ENCODE measurements at regions not wholly inside any gene's neighbourhood (a gene's known extent, or its start where the extent isn't known, plus 50 kb on each side); places are given as distances from the start of the nearest gene placed in this dataset.

DNA sequence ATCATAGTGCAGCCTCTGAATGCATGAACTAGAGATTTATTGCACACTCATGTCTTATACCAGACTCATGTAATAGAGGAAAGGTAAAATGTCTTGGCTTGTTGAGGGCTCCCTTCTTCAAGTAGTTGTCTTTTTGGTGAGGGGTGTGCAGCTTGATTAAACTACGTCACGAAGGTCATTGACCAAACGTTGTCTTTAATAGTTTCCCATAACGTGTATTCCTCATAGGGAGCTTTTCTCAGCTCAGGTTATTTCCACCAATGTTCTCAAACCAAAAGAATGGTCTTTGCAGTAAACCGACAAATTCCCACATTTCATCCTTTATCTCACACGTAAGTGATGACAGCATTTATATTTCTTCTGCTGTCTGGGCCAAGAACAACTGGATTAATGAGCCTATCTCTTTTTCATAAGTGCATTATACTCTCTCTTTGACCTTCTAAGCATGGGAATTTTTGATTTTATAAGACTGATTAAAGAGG, 547.7 kb upstream of the ZEB2 start:
- no peak for DNase-seq

DNA sequence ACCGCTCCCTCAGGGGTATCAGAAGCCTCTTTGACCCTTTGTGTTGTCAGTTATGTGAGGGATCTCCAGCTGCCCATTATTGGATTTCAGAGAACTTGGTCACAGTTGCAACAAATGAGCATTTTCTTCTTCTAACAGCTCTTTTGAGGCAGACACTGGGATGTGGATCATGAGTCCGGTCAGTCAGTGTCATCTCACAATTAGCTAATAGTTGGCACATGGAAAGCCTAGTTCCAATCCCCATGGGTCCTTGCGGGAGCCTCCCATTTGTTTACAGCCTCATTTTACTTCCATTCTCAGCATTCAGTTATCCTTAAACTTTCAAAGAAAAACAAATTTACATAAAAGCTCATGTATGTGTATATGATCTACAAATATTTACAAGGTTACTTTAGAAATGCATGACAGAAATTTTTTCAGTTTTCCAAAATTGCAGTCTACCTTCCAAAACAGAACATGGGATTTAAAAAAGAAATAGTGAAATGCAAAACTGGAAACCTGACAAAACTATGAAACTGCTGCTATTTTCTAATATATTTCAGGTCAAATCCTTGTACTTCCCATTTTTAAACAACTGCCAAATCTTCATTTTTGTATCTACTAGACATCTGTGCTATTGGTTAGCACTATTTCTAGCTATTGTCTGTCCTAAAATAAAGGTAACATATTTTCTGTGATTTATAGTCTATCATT, 547.1 kb upstream of the ZEB2 start:
- peak; percentile 59 for DNase-seq

GRCh38 chr2:145066151-145066661, 546.3 kb upstream of the ZEB2 start:
- peak; percentile 42 for DNase-seq

GRCh38 chr2:145065342-145065741, 545.4 kb upstream of the ZEB2 start:
- DNase-seq = no peak

DNA sequence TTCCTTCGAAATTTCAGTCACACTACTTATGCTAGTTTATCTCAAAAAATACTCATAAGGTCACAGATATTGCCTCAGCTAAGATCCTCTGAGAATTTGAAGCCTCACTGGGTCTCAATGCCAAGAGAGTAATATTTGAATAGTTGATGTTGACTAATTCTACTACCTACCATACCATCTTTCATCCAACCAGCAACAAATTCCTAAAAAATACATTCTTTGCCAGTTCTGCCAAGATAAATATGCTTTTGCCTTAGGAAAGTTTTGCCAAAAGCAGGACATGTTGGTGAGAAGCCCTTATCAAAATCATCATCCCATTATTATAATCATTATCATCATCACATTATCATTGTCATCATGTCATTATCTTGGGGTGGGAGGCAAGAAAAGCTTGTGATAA, 544.6 kb upstream of the ZEB2 start:
- DNase-seq = no peak

- DNase-seq = no peak
Measured at GRCh38 chr2:145060876-145061275, 541.0 kb upstream of the ZEB2 start.

GRCh38 chr2:145059914-145060313, 540.0 kb upstream of the ZEB2 start:
- DNase-seq = no peak

DNA sequence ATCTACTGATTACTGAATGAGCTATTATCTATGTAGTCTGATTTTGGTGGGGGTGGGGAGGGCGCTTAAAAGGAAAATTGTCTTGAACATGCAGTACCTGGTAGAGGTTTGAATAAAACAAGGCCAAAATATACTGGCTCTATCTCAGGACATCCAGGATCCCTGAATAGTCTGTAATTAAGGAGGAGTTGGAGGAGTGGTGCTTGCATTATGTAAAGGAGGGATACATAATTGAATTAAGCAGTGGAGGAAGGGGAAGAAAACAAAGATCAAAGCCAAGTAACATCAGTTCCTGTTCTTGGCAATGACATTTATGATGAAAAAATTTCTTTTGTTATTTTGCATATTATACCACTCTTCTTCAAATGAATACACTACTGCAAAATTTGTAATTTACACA, 539.4 kb upstream of the ZEB2 start:
- no peak for DNase-seq

- DNase-seq = no peak
Measured at GRCh38 chr2:145058457-145058856, 538.5 kb upstream of the ZEB2 start.

- no peak for DNase-seq
Measured at GRCh38 chr2:145055651-145056050, 535.7 kb upstream of the ZEB2 start.

- no peak for DNase-seq
Measured at GRCh38 chr2:145050134-145050533, 530.2 kb upstream of the ZEB2 start.

DNA sequence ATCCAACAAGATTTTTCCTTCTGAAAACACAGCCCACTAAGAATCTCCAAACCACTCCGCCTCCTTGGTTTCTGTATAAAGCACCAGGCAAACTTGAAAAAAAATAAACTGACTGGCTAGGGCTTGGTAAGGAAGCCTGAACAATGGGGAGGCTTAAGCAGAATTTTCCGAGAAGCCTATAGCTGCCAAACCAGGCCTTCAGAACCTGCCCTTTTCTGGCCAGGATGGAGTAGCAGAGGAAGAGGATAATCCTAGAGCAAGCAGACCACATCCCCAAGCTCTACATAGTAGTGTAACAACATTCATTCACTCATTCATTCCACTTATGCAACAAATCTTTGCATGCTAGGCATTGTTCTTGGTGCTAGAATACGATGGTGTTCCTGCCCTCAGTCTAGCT, 529.6 kb upstream of the ZEB2 start:
- DNase-seq = no peak

DNA sequence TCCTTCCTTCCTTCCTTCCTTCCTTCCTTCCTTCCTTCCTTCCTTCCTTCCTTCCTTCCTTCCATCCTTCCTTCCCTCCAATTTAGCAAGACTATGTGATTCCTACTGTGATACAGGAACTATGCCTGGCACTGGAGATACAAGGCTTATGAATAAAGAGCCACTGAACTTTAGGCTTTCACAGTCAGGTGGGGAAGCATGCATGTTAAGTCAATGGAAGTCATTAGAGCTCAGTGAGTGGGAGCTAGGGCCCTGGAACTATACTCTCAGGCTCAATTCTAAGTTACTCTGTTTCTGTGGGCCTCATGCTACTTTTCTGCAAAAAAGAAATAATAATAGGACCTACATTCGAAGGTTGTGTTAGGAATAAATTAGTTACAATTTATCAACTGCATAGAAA, 527.6 kb upstream of the ZEB2 start:
- DNase-seq = no peak

DNA sequence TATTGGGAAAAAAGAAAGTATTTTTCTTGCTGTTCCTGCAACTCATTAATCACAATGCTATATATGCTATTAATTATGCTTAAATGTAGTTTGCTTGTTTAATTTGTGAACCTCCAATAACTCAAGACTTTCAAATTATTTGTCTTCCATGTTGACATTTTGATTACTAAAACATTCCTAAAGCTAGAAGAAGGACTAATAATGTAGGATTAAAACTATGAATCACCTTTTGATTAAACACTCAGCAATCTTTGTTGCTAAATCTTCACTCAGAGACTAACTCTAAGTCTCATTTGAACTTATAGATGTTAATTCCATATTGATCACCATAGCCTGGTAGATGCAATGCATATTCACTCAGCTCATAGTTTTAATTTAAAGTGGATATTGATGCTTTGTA, 524.6 kb upstream of the ZEB2 start:
- DNase-seq = no peak

GRCh38 chr2:145043399-145043834, 523.5 kb upstream of the ZEB2 start:
- no peak for DNase-seq

GRCh38 chr2:145041706-145042105, 521.8 kb upstream of the ZEB2 start:
- DNase-seq = no peak

- no peak for DNase-seq
Measured at GRCh38 chr2:145040433-145040832, 520.5 kb upstream of the ZEB2 start.

DNA sequence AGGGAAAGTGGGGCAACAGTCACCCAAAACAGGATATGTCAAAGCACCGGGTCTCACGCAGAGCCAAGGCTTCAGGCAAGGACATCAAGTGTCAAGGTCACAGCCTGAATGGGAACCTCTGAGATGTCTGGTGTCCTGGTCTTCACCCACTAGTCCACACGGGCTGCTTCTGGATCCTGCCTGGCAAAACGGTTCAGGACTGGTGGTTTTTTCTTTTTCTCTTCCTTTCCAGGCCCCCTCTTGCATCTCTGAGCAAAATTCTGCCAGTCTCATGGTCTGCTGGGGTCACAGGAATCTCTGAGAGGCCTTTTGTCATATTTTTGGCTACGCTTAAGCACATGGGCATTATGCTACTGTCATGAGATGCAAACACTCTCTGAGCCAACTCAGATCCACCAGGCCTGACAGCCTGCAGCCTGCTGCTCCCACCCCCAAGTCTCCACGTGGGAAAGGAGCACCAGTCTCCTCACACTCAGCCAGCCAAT, 518.2 kb upstream of the ZEB2 start:
- peak; percentile 3 for DNase-seq

- no peak for DNase-seq
Measured at GRCh38 chr2:145036421-145037011, 516.6 kb upstream of the ZEB2 start.

DNA sequence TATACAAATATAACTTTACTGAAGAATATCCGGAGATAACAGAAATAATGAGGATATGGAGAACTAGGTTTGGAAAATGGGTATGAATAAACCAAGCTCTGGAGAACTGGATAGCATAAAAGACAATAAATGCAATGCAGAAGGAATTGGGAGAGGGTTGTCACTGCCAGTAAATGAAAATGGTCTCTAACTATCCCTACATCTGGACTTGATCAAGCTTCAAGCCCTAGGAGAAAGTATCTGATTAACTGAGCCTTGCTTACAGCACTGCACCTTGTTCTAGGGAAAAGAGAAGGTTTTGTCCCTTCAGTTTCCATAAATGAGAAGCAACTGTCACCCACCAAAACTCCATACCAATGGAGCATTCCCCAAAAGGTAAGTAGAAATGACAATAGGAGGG, 514.6 kb upstream of the ZEB2 start:
- no peak for DNase-seq

DNA sequence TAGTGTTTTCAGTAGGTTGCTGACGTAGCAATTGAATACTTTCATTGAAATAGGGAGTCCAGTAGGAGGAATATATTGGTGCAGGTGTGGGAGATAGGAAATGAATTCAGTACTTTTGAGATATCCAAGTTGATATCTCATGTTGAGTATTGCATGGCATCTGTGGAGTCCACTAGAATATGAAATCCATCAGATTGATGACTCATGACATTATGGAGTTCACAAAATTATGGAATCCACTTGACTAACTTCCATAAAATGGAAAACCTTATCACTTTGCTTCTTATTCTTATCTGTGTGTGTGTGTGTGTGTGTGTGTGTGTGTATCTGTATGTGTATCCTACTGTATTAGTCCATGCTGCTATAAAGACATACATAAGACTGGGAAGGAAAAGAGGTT, 513.5 kb upstream of the ZEB2 start:
- DNase-seq = no peak

DNA sequence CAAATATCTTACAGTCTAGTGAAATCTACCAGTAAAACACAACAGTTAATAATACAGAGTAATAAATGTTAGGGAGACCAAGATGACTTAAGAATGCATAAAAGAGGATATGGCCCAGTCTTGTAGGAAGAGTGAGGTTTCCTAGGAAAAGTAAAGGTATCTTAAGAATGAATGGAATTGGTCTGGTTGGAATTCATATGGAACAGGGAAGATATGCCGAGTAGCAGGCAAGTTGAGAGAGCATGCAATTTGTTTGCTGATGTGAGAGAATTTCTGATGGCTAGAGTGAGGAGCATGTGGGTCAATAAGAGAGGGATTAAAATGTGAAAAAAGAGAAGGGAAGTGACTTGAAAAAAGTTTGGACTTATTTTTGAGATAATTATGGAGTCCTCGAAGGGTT, 512.9 kb upstream of the ZEB2 start:
- no peak for DNase-seq

DNA sequence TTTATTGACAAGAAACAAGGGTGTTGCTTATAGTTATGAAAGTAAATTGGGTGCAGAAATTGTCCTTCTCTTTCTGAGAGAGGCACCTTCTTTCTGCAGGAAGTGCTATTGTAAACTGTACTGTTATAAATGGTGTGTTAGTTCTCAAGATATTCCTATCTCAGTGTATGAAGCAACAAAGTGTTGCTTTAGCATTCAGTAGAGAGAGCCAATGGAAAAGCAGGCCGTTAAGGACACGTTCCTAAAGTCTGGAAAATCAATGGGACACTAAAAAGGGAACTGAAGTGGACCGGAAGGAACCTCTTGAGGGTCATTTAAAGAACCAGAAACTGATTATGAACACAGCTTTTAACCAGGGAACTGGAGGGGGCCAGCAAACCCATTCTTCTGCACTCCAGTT, 510.0 kb upstream of the ZEB2 start:
- DNase-seq = no peak

DNA sequence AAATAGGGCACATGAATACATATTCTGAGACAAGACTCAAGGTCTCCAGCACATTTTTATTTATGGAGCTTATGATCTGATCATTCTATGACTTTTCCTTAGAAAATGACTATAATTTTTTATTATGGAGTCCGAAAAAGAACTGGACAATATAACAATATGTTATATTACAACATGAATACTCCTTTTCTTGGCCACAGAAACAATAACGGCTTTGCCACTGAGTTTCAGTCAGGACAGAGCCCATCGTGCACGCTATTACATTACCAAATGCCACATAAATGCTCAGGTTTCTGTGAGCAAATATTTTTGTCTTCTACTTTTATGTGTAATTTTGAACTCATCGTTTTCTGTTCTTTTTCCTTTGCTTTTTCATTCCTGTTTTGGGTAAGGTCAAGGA, 509.2 kb upstream of the ZEB2 start:
- no peak for DNase-seq

Measured in skin of body (tissue), 1 donor.